Colonic mucosa (tissue), 4 donors: ENCODE measurements at regions not wholly inside any gene's neighbourhood (a gene's known extent, or its start where the extent isn't known, plus 50 kb on each side); places are given as distances from the start of the nearest gene placed in this dataset.

ENCODE experiments used
- DNase-seq: peaks from one replicate; pipeline ENCODE4 v3.0.0-alpha.2; 2020
- H3K27ac ChIP-seq: fragments of 200-600 bp; one replicate; pipeline ENCODE4 v1.8.0; 2021
- H3K27me3 ChIP-seq: fragments of 200-600 bp; one replicate; pipeline ENCODE4 v1.8.0; 2021
- H3K36me3 ChIP-seq: fragments of 200-600 bp; one replicate; pipeline ENCODE4 v1.8.0; 2021
- H3K4me1 ChIP-seq: fragments of 200-600 bp; one replicate; pipeline ENCODE4 v1.8.0; 2021; ENCODE audit warnings: mild to moderate bottlenecking
- H3K4me3 ChIP-seq: fragments of 200-600 bp; one replicate; pipeline ENCODE4 v1.8.0; 2021
- H3K9ac ChIP-seq, 2 donors: one replicate each; pipeline ENCODE4 v1.7.0; 2013; ENCODE audit warnings: control low read depth in 2 of 2, low read depth in 2 of 2, low read length in 2 of 2
- H3K9me3 ChIP-seq: fragments of 200-600 bp; one replicate; pipeline ENCODE4 v1.8.0; 2021
- intact Hi-C: fragments of 100-400 bp; cut with DNase I; formaldehyde crosslinking; loops from one replicate; pipeline ENCODE4 v1.14.1; 2022
- TF ChIP-seq, protein P1 (sequence below): fragments of 200-600 bp; IDR thresholded peaks from one replicate; pipeline ENCODE4 v1.8.0; 2022; ENCODE audit warnings: antibody characterized with exemption, mild to moderate bottlenecking
- donor health status: healthy.
- donor health status: DM: no; HTN: no; CAD: no.
- donor health status: DM: no; HTN: no; CAD: no.

DNA sequence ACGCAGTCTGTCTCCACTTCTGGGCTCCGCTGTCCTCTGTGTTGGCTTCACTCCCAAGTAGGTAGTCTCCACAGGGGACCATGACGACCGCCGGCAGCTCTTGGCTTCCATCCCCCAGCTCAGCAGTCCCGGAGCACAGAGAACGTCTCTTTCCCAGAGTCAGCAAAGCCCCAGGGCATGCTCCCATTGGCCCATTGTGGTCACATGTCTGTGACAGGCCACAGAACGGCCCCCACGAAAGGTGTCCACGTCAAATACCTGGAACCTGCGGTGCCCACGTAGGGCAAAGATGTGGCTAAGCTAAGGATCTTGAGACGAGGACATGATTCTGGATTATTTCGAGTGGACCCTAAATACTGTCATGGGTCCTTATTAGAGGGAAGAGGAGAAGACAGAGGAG, 438.4 kb upstream of the SULF2 start:
- Histone ChIP-seq H3K4me3 (no peak overlapping the region), H3K27ac (no peak overlapping the region), H3K4me1 (no peaks in the 10 kb centered on the region), H3K27me3 (no peaks in the 10 kb centered on the region), H3K36me3 (no peaks in the 10 kb centered on the region), H3K9ac (no peak overlapping the region), H3K9me3 (no peaks in the 10 kb centered on the region)
- no peak for DNase-seq
- intact Hi-C loops: no loop called here
- TF ChIP-seq, protein P1, sequence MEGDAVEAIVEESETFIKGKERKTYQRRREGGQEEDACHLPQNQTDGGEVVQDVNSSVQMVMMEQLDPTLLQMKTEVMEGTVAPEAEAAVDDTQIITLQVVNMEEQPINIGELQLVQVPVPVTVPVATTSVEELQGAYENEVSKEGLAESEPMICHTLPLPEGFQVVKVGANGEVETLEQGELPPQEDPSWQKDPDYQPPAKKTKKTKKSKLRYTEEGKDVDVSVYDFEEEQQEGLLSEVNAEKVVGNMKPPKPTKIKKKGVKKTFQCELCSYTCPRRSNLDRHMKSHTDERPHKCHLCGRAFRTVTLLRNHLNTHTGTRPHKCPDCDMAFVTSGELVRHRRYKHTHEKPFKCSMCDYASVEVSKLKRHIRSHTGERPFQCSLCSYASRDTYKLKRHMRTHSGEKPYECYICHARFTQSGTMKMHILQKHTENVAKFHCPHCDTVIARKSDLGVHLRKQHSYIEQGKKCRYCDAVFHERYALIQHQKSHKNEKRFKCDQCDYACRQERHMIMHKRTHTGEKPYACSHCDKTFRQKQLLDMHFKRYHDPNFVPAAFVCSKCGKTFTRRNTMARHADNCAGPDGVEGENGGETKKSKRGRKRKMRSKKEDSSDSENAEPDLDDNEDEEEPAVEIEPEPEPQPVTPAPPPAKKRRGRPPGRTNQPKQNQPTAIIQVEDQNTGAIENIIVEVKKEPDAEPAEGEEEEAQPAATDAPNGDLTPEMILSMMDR: no peak

DNA sequence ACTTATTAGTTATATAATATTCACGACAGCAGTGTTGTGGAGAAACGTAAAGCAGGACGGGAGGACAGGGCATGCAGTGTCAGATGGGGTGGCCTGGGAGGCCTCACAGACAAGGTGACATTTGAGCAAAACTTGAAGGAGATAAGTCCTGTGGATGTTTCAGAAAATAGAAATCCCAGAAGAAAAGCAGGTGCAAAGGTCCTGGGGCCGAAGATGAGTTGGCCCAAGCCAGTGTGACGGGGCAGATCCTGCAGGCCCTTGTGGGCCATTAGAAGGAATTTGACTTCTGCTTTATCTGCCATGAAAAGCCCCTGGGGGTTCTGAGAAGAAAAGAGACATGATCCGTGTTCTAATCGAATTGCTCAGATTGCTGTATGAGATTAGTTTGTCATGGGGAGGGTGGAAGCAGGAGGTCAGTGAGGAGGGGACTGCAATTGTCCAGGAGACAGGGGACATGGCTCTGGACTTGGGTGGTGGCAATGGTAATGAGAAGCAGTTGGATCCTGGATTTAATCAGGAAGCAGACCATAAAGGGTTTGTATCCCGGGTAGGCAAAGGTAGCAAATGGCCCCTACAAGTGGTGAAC, 437.4 kb upstream of the SULF2 start:
- no peaks in the 10 kb centered on the region for H3K36me3 ChIP-seq
- no peak overlapping the region for H3K9ac ChIP-seq
- intact Hi-C loops: no loop called here
- TF ChIP-seq, protein P1: no peak
- no peaks in the 10 kb centered on the region for H3K9me3 ChIP-seq
- H3K4me3 ChIP-seq: no peak overlapping the region
- no peaks in the 10 kb centered on the region for H3K4me1 ChIP-seq
- no peaks in the 10 kb centered on the region for H3K27me3 ChIP-seq
- no peak overlapping the region for H3K27ac ChIP-seq
- DNase-seq: no peak

DNA sequence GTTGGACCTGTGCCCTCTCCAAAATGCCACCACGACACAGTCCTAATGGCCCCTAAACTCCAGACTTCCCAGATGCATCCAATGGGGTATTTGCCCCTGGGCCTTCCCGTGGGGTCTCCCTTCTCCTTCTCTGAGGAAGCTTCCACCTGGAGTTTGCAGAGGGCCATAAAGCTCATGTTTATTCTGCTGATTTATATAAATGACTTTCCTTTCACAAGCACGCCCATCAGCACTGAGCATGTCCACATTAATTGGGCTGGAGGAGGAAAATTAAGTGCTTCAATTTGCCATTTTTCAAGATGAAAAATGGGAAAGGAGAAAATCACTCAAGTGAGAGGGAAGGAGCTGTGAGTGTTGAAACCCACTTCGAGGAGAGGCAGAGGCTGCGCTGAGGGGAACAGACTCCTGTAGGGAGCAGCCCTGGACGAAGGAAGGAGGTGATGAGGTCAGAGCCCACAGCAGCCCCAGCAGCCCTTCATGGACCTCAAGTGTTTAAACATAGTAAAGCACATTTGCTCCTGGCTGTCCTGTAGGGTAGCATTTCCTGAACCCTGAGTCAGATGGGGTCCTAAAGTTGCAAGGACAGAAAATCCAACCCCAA, 434.9 kb upstream of the SULF2 start:
- TF ChIP-seq, protein P1: no peak
- no peak overlapping the region for H3K9ac ChIP-seq
- no peak for DNase-seq
- no peak overlapping the region for H3K4me3 ChIP-seq
- H3K4me1 ChIP-seq: no peaks in the 10 kb centered on the region
- no peaks in the 10 kb centered on the region for H3K36me3 ChIP-seq
- intact Hi-C loops: no loop called here
- no peaks in the 10 kb centered on the region for H3K9me3 ChIP-seq
- H3K27ac ChIP-seq: no peak overlapping the region
- H3K27me3 ChIP-seq: no peaks in the 10 kb centered on the region

DNA sequence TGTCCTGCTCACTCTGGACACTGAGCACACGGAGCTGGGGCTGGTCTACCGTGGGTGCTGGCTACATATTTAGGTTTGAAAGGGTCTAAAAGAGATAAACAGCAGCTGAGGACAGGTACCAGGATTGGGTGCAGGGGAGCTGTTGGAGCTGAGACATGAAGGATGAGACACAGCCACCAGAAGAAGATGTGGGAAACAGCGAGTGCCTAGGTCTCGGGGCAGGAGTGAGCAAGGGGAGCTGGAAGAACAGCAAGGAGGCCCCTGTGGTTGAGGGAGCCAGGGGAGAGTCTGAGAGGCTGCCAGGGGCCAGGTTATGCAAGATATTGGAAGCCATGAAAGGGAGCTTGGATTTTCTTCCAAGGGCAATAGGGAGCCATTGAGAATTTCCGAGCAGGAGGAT, 434.0 kb upstream of the SULF2 start:
- TF ChIP-seq, protein P1: no peak
- Histone ChIP-seq H3K4me3 (no peak overlapping the region), H3K9ac (no peak overlapping the region), H3K27me3 (no peaks in the 10 kb centered on the region), H3K9me3 (no peaks in the 10 kb centered on the region), H3K4me1 (no peaks in the 10 kb centered on the region), H3K27ac (no peak overlapping the region), H3K36me3 (no peaks in the 10 kb centered on the region)
- no peak for DNase-seq
- intact Hi-C loops: no loop called here

DNA sequence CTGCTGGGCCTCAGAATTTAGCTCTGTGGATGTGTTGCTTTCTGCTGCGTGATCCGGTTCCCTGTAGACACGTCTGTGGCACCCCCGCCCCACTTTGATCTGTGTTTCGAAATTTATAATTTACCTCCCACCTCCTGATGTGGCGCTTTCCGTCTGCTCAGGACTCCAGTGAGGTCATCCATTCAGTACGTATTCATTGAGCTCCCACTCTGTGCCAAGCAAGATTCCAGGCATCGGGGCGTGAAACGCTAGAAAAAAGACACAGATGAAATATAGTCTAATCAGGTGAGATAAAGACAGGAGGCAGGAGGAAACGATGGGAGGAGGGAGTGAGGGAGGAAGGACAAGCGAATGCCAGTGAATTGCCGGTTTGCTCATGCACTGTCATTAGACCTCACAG, 431.9 kb upstream of the SULF2 start:
- TF ChIP-seq, protein P1: no peak
- Histone ChIP-seq H3K9ac (no peak overlapping the region), H3K27me3 (no peaks in the 10 kb centered on the region), H3K4me3 (no peak overlapping the region), H3K9me3 (no peaks in the 10 kb centered on the region), H3K27ac (no peak overlapping the region), H3K36me3 (no peaks in the 10 kb centered on the region), H3K4me1 (no peaks in the 10 kb centered on the region)
- intact Hi-C loops: no loop called here
- DNase-seq: no peak
